Gastroesophageal sphincter (tissue), 4 donors: ENCODE measurements at regions not wholly inside any gene's neighbourhood (a gene's known extent, or its start where the extent isn't known, plus 50 kb on each side); places are given as distances from the start of the nearest gene placed in this dataset.

Experiments used
- ATAC-seq: fragments of 150-250 bp; one replicate; pipeline ENCODE4 v1.9.1; 2016; ENCODE audit warnings: mild to moderate bottlenecking, moderate library complexity
- H3K27ac ChIP-seq, 4 donors: fragments of 200-600 bp; sonication (generic) in 3 of 4; 1 replicate in 3 of 4; 2 replicates in 1 of 4; pipeline ENCODE4 v1.5.1; 2016 to 2019
- H3K27me3 ChIP-seq: fragments of 200-600 bp; sonication (generic); one replicate; pipeline ENCODE4 v1.5.1; 2019
- H3K36me3 ChIP-seq, 2 donors: fragments of 200-600 bp; sonication (generic); one replicate each; pipeline ENCODE4 v1.5.1; 2019; ENCODE audit warnings: control low read depth in 1 of 2
- H3K4me1 ChIP-seq, 3 donors: fragments of 200-600 bp; sonication (generic); 1 replicate in 2 of 3; 2 replicates in 1 of 3; pipeline ENCODE4 v1.5.1; 2016 to 2019; ENCODE audit warnings: control low read depth in 2 of 3
- H3K4me3 ChIP-seq, 2 donors: fragments of 200-600 bp; sonication (generic); one replicate each; pipeline ENCODE4 v1.5.1; 2019; ENCODE audit warnings: mild to moderate bottlenecking in 1 of 2, moderate library complexity in 1 of 2
- H3K9me3 ChIP-seq, 3 donors: fragments of 200-600 bp; sonication (generic); one replicate each; pipeline ENCODE4 v1.5.1; 2017 to 2019; ENCODE audit warnings: control low read depth in 2 of 3
- CTCF ChIP-seq, 4 experiments: fragments of 200-600 bp in 2 of 4; fragments of 450-650 bp in 2 of 4; sonication (generic) in 1 of 4; IDR thresholded peaks; one replicate each; pipeline ENCODE4 v1.5.1; 2017 to 2019; ENCODE audit warnings: antibody characterized with exemption in 4 of 4, mild to moderate bottlenecking in 2 of 4, moderate library complexity in 2 of 4
- EP300 ChIP-seq: sonication (generic); formaldehyde crosslinking; IDR thresholded peaks from one replicate; pipeline ENCODE4 v1.6.1; 2017; ENCODE audit warnings: antibody characterized with exemption, mild to moderate bottlenecking
- POLR2A ChIP-seq, 2 donors: fragments of 450-650 bp; IDR thresholded peaks; one replicate each; pipeline ENCODE4 v1.6.1; 2017; ENCODE audit warnings: antibody characterized with exemption in 2 of 2, mild to moderate bottlenecking in 2 of 2, moderate library complexity in 1 of 2
- POLR2AphosphoS5 ChIP-seq: sonication (generic); formaldehyde crosslinking; IDR thresholded peaks from one replicate; pipeline ENCODE4 v1.6.1; 2017; ENCODE audit warnings: antibody characterized with exemption
- WGBS, 2 donors: methylation state at CpG; one replicate each; pipeline ENCODE4 v1.1.5; 2018; ENCODE audit warnings: low coverage in 1 of 2; 5-methylcytosine and 5-hydroxymethylcytosine counted together

GRCh38 chr2:80893711-80894110 is 589.2 kb upstream of the LRRTM1 start:
- Histone ChIP-seq H3K9me3 (no peaks in the 10 kb centered on the region), H3K27ac (no peak overlapping the region), H3K4me1 (no peaks in the 10 kb centered on the region), H3K27me3 (no peaks in the 10 kb centered on the region), H3K4me3 (no peak overlapping the region), H3K36me3 (no peaks in the 10 kb centered on the region)
- 25 to 40% methylated on average over 2 of the region's 2 CpGs for WGBS, 2 donors
- ATAC-seq, result no peak
- TF ChIP-seq EP300 (no peak), POLR2A (IDR thresholded peaks at IDR 0.05) (no peak)

GRCh38 chr2:80889009-80889408 is 584.5 kb upstream of the LRRTM1 start:
- H3K27me3 ChIP-seq, result no peaks in the 10 kb centered on the region
- WGBS, 2 donors, result 29 to 33% methylated on average over 1 to 2 of the region's 2 CpGs
- no peaks in the 10 kb centered on the region for H3K4me1 ChIP-seq
- H3K27ac ChIP-seq, result no peak overlapping the region
- no peaks in the 10 kb centered on the region for H3K9me3 ChIP-seq
- ATAC-seq, result no peak
- TF ChIP-seq CTCF (IDR thresholded peaks at IDR 0.05), result no peak
- TF ChIP-seq POLR2A (IDR thresholded peaks at IDR 0.05), result no peak
- no peak for TF ChIP-seq POLR2AphosphoS5
- TF ChIP-seq EP300, result no peak
- H3K4me3 ChIP-seq, result no peak overlapping the region
- H3K36me3 ChIP-seq, result no peaks in the 10 kb centered on the region

GRCh38 chr2:80887841-80888378 is 583.4 kb upstream of the LRRTM1 start:
- TF ChIP-seq POLR2A (IDR thresholded peaks at IDR 0.05) (no peak), POLR2AphosphoS5 (no peak), CTCF (IDR thresholded peaks at IDR 0.05) (no peak), EP300 (no peak)
- Histone ChIP-seq H3K27me3 (no peaks in the 10 kb centered on the region), H3K27ac (no peak overlapping the region), H3K36me3 (no peaks in the 10 kb centered on the region), H3K4me1 (no peaks in the 10 kb centered on the region), H3K4me3 (no peak overlapping the region), H3K9me3 (no peaks in the 10 kb centered on the region)
- 24 to 76% methylated on average over 2 of the region's 2 CpGs for WGBS, 2 donors
- no peak for ATAC-seq

- Histone ChIP-seq H3K9me3 (no peaks in the 10 kb centered on the region), H3K27me3 (no peaks in the 10 kb centered on the region), H3K36me3 (no peaks in the 10 kb centered on the region), H3K4me3 (no peak overlapping the region), H3K4me1 (no peaks in the 10 kb centered on the region), H3K27ac (no peak overlapping the region)
- TF ChIP-seq CTCF (IDR thresholded peaks at IDR 0.05) (no peak), POLR2AphosphoS5 (no peak), EP300 (no peak), POLR2A (IDR thresholded peaks at IDR 0.05) (no peak)
- ATAC-seq, result no peak
- WGBS, 2 donors, result 60 to 94% methylated on average over 2 of the region's 2 CpGs
These were observed 569.8 kb upstream of the LRRTM1 start for GRCh38 chr2:80874374-80874773.

- H3K27me3 ChIP-seq, result no peaks in the 10 kb centered on the region
- TF ChIP-seq POLR2AphosphoS5, result no peak
- no peak for TF ChIP-seq EP300
- no peak for TF ChIP-seq POLR2A (IDR thresholded peaks at IDR 0.05)
- TF ChIP-seq CTCF (IDR thresholded peaks at IDR 0.05), result no peak
- no peaks in the 10 kb centered on the region for H3K4me1 ChIP-seq
- ATAC-seq, result no peak
- no peak overlapping the region for H3K27ac ChIP-seq
- WGBS, 2 donors, result 55 to 79% methylated on average over 4 to 7 of the region's 7 CpGs
- no peaks in the 10 kb centered on the region for H3K9me3 ChIP-seq
- H3K36me3 ChIP-seq, result no peaks in the 10 kb centered on the region
- H3K4me3 ChIP-seq, result no peak overlapping the region
These were observed 565.4 kb upstream of the LRRTM1 start for GRCh38 chr2:80869858-80870438.
